GM12873 (cell line): ENCODE measurements at regions not wholly inside any gene's neighbourhood (a gene's known extent, or its start where the extent isn't known, plus 50 kb on each side); places are given as distances from the start of the nearest gene placed in this dataset.

ENCODE experiments used
- CTCF ChIP-seq: IDR thresholded peaks from 2 replicates; pipeline ENCODE4 v1.5.1; 2012; ENCODE audit warnings: low read depth, mild to moderate bottlenecking, moderate library complexity, low read length, control low read depth; ENCODE audit not compliant: insufficient read depth; ENCODE audit errors: missing control alignments

- TF ChIP-seq CTCF, result no peak
These were observed 215.9 kb downstream of the TOMM20 start for GRCh38 chr1:234912548-234913277.

GRCh38 chr1:234911787-234912186 is 216.8 kb downstream of the TOMM20 start:
- no peak for TF ChIP-seq CTCF

DNA sequence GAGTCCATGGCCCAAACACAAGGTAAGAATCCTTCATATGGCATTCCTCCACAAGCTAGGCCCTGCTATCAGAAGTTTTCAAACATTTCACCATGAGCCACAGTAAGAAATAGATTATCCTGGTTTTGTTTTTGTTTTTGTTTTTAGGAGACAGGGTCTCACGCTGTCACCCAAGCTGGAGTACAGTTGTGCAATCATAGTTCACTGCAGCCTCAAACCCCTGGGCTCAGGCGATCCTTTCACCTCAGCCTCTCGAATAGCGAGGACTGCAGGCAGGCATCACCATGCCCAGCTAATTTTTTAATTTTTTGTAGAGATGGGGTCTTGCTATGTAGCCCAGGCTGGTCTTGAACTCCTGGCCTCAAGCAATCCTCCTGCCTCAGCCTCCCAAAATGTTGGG is 218.8 kb downstream of the TOMM20 start:
- TF ChIP-seq CTCF, result no peak

- TF ChIP-seq CTCF, result no peak
These were observed 219.3 kb downstream of the TOMM20 start for GRCh38 chr1:234909307-234909810.

- no peak for TF ChIP-seq CTCF
These were observed 220.1 kb downstream of the TOMM20 start for GRCh38 chr1:234908571-234908970.

DNA sequence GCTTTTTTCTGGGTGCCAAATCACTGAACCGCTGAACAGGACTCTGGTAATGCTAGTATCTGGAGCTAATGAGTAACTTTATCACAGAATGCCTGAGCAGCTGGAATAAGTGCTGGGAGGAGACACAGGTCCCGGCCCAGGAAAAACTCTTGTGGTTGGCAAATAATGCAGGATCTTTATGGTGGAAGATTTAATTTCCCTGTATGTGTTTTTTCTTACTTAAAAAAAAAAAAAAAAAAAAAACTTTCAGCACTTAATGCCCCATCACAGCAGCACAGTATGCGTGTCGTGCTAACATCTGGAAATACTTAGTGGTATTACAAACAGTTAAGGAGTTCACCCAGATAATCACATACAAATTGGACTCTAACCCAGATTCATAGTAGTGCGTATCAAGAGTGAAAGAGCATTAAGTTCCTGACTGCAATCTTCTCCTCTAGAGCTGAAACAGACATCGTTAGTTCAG is 220.7 kb downstream of the TOMM20 start:
- TF ChIP-seq CTCF, result no peak

GRCh38 chr1:234907208-234907939 is 221.3 kb downstream of the TOMM20 start:
- no peak for TF ChIP-seq CTCF
